Tibial nerve (tissue), 4 donors: ENCODE measurements at regions not wholly inside any gene's neighbourhood (a gene's known extent, or its start where the extent isn't known, plus 50 kb on each side); places are given as distances from the start of the nearest gene placed in this dataset.

Experiments used
- DNase-seq, 2 donors: peaks; one replicate each; pipeline ENCODE4 v3.0.0-alpha.2; 2019; ENCODE audit warnings: low spot score in 2 of 2
- H3K27ac ChIP-seq, 4 donors: fragments of 200-600 bp; sonication (generic) in 3 of 4; one replicate each; pipeline ENCODE4 v1.5.1; 2017 to 2019; ENCODE audit warnings: mild to moderate bottlenecking in 1 of 4
- H3K27me3 ChIP-seq, 2 donors: fragments of 200-600 bp; sonication (generic) in 1 of 2; one replicate each; pipeline versions ENCODE4 v1.5.1 to v1.6.0; 2017 to 2019
- H3K36me3 ChIP-seq, 3 donors: fragments of 200-600 bp; sonication (generic); one replicate each; pipeline ENCODE4 v1.5.1; 2018 to 2019
- H3K4me1 ChIP-seq, 4 donors: fragments of 200-600 bp; sonication (generic) in 3 of 4; one replicate each; pipeline ENCODE4 v1.5.1; 2017 to 2019
- H3K4me3 ChIP-seq, 4 donors: fragments of 200-600 bp; sonication (generic) in 3 of 4; one replicate each; pipeline ENCODE4 v1.5.1; 2017 to 2019; ENCODE audit warnings: mild to moderate bottlenecking in 1 of 4, moderate library complexity in 1 of 4
- H3K9me3 ChIP-seq, 4 donors: fragments of 200-600 bp; sonication (generic) in 3 of 4; one replicate each; pipeline ENCODE4 v1.5.1; 2017 to 2019
- CTCF ChIP-seq, 5 experiments: fragments of 200-600 bp in 3 of 5; fragments of 450-650 bp in 2 of 5; sonication (generic) in 3 of 5; IDR thresholded peaks; one replicate each; pipeline ENCODE4 v1.5.1; 2016 to 2019; ENCODE audit warnings: antibody characterized with exemption in 5 of 5, mild to moderate bottlenecking in 3 of 5, moderate library complexity in 2 of 5
- EP300 ChIP-seq, 2 donors: sonication (generic); formaldehyde crosslinking; IDR thresholded peaks; one replicate each; pipeline ENCODE4 v1.6.1; 2017; ENCODE audit warnings: antibody characterized with exemption in 2 of 2, mild to moderate bottlenecking in 1 of 2
- POLR2A ChIP-seq, 2 donors: fragments of 450-650 bp; IDR thresholded peaks; one replicate each; pipeline ENCODE4 v1.6.1; 2017; ENCODE audit warnings: antibody characterized with exemption in 2 of 2, mild to moderate bottlenecking in 2 of 2, moderate library complexity in 2 of 2
- WGBS, 2 donors: methylation state at CpG; one replicate each; pipeline ENCODE4 v1.1.5; 2018; 5-methylcytosine and 5-hydroxymethylcytosine counted together

GRCh38 chr11:25198704-25199103 lies 701.9 kb downstream of the LUZP2 start:
- TF ChIP-seq CTCF (IDR thresholded peaks at IDR 0.05) (no peak), POLR2A (IDR thresholded peaks at IDR 0.05) (no peak), EP300 (IDR thresholded peaks at IDR 0.05) (no peak)
- WGBS, 2 donors: 83 to 87% methylated on average over 2 of the region's 2 CpGs
- DNase-seq: no peak

GRCh38 chr11:25200925-25201324 lies 704.1 kb downstream of the LUZP2 start:
- no peak for DNase-seq
- Histone ChIP-seq H3K27ac (no peak overlapping the region), H3K4me1 (no peaks in the 10 kb centered on the region), H3K27me3 (no peaks in the 10 kb centered on the region), H3K9me3 (no peaks in the 10 kb centered on the region), H3K4me3 (no peak overlapping the region), H3K36me3 (no peaks in the 10 kb centered on the region)
- TF ChIP-seq EP300 (IDR thresholded peaks at IDR 0.05) (no peak), CTCF (IDR thresholded peaks at IDR 0.05) (no peak), POLR2A (IDR thresholded peaks at IDR 0.05) (no peak)
- whole genome bisulfite sequencing, 2 donors: 65 to 85% methylated on average over 1 of the region's 1 CpG

More at GRCh38 chr11:25198704-25199103, 701.9 kb downstream of the LUZP2 start:
- no peaks in the 10 kb centered on the region for H3K4me1 ChIP-seq
- no peak overlapping the region for H3K27ac ChIP-seq
- no peaks in the 10 kb centered on the region for H3K9me3 ChIP-seq
- H3K4me3 ChIP-seq: no peak overlapping the region
- no peaks in the 10 kb centered on the region for H3K27me3 ChIP-seq
- no peaks in the 10 kb centered on the region for H3K36me3 ChIP-seq

GRCh38 chr11:25206762-25207161 lies 709.9 kb downstream of the LUZP2 start:
- H3K9me3 ChIP-seq: peaks cover 0 to 19% (median 2%) of the 10 kb centered on the region in 4 donors
- no peaks in the 10 kb centered on the region for H3K27me3 ChIP-seq
- no peaks in the 10 kb centered on the region for H3K36me3 ChIP-seq
- H3K27ac ChIP-seq: no peak overlapping the region
- H3K4me3 ChIP-seq: no peak overlapping the region
- no peaks in the 10 kb centered on the region for H3K4me1 ChIP-seq
- no peak for DNase-seq
- TF ChIP-seq EP300 (IDR thresholded peaks at IDR 0.05): no peak
- TF ChIP-seq POLR2A (IDR thresholded peaks at IDR 0.05): no peak
- no peak for TF ChIP-seq CTCF (IDR thresholded peaks at IDR 0.05)
- 89 to 90% methylated on average over 1 of the region's 1 CpG for WGBS, 2 donors

GRCh38 chr11:25211635-25212254 lies 714.9 kb downstream of the LUZP2 start:
- no peak for TF ChIP-seq POLR2A (IDR thresholded peaks at IDR 0.05)
- no peaks in the 10 kb centered on the region for H3K4me1 ChIP-seq
- peaks cover 0 to 18% (median under 1%) of the 10 kb centered on the region in 4 donors for H3K9me3 ChIP-seq
- no peak overlapping the region for H3K4me3 ChIP-seq
- no peak overlapping the region for H3K27ac ChIP-seq
- WGBS, 2 donors: 81 to 89% methylated on average over 3 of the region's 3 CpGs
- H3K27me3 ChIP-seq: no peaks in the 10 kb centered on the region
- H3K36me3 ChIP-seq: no peaks in the 10 kb centered on the region
- DNase-seq: no peak

GRCh38 chr11:25214535-25215176 lies 717.8 kb downstream of the LUZP2 start:
- H3K27ac ChIP-seq: no peak overlapping the region
- no peak for DNase-seq
- H3K4me1 ChIP-seq: no peaks in the 10 kb centered on the region
- WGBS, 2 donors: 90 to 92% methylated on average over 2 of the region's 2 CpGs
- no peak overlapping the region for H3K4me3 ChIP-seq
- TF ChIP-seq EP300 (IDR thresholded peaks at IDR 0.05) (no peak), CTCF (IDR thresholded peaks at IDR 0.05) (no peak), POLR2A (IDR thresholded peaks at IDR 0.05) (no peak)
- peaks cover 0 to 9% (median 0%) of the 10 kb centered on the region in 4 donors for H3K9me3 ChIP-seq
- H3K36me3 ChIP-seq: no peaks in the 10 kb centered on the region
- H3K27me3 ChIP-seq: no peaks in the 10 kb centered on the region
